ENCODE measurements at regions not wholly inside any gene's neighbourhood (a gene's known extent, or its start where the extent isn't known, plus 50 kb on each side); places are given as distances from the start of the nearest gene placed in this dataset.

DNA sequence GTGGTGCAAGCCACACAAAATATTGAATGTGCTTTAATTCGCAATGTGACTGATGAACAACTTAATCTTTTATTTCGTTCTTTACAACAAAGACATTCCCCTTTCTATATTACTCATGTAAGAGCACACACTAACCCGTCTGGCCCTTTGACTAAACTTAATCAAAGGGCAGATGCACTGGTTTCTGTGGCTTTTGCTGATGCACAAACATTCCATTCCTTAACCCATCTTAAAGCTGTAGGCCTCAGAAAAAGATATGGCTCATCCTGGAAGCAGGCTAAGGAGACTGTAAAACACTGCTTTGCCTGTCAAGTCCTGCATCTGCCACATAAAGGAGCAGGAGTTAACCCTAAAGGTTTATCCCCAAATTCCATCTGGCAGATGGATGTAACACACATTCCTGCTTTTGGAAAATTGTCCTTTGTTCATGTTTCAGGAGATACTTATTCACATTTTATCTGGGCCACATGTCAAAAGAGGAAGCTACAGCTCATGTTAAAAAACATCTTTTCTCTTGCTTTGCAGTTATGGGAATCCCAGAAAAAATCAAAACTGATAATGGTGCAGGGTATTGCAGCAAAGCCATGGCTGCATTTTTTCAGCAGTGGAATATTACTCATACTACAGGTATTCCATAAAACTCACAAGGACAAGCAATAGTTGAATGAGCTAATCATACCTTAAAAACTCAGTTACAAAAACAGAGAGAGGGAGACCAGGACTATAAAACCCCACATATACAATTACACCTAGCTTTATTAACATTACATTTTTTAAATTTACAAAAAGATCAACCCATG, 137.2 kb downstream of the AHSP start (continued):
- TF ChIP-seq, protein P1, sequence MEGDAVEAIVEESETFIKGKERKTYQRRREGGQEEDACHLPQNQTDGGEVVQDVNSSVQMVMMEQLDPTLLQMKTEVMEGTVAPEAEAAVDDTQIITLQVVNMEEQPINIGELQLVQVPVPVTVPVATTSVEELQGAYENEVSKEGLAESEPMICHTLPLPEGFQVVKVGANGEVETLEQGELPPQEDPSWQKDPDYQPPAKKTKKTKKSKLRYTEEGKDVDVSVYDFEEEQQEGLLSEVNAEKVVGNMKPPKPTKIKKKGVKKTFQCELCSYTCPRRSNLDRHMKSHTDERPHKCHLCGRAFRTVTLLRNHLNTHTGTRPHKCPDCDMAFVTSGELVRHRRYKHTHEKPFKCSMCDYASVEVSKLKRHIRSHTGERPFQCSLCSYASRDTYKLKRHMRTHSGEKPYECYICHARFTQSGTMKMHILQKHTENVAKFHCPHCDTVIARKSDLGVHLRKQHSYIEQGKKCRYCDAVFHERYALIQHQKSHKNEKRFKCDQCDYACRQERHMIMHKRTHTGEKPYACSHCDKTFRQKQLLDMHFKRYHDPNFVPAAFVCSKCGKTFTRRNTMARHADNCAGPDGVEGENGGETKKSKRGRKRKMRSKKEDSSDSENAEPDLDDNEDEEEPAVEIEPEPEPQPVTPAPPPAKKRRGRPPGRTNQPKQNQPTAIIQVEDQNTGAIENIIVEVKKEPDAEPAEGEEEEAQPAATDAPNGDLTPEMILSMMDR (IDR thresholded peaks at IDR 0.05 in 2 of 3, conservative IDR thresholded peaks at IDR 0.05 in 1 of 3; ENCODE audit: borderline replicate concordance in 1 of 3, insufficient read depth in 1 of 3, low read depth in 2 of 3, low read length in 2 of 3): no peak
- TF ChIP-seq TCF7L2 (IDR thresholded peaks at IDR 0.05; ENCODE audit: borderline replicate concordance, extremely low read depth, insufficient read depth, insufficient read length): no peak
- no peak for TF ChIP-seq POLR2A (IDR thresholded peaks at IDR 0.05; ENCODE audit: borderline replicate concordance, extremely low read depth, insufficient read depth, insufficient read length)

DNA sequence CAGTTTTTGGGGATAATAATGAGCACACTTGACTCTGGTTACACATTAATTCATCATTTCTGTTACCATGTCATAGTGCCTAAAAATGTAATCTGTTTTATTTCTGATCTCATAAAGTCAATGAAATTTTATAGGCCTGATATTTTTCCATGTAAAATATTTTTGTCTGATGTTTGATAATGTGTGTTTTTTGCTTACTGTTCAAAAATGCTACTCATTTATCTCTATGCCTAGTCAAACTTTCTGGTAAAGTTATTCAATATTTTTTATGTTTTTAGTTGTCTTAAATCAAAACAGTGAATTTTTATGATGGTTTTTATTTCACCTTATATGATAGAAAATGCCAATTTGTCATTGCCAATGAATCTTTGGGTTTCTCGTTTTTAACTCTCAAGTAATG, 147.0 kb downstream of the AHSP start:
- H3K36me3 ChIP-seq (ENCODE audit: control insufficient read depth in 1 of 2, insufficient read depth in 2 of 2, low read length in 2 of 2): no peaks in the 10 kb centered on the region
- no peak for TF ChIP-seq SRF (IDR thresholded peaks at IDR 0.05; ENCODE audit: low read depth)
- TF ChIP-seq ZNF274 (IDR thresholded peaks at IDR 0.05; ENCODE audit: low read depth, low read length): no peak
- no peak for TF ChIP-seq FOSL1 (IDR thresholded peaks at IDR 0.05; ENCODE audit: low read depth)
- TF ChIP-seq TCF7L2 (IDR thresholded peaks at IDR 0.05; ENCODE audit: borderline replicate concordance, extremely low read depth, insufficient read depth, insufficient read length): no peak
- TF ChIP-seq EZH2phosphoT487 (IDR thresholded peaks at IDR 0.05; ENCODE audit: borderline replicate concordance): no peak
- TF ChIP-seq, protein P2, sequence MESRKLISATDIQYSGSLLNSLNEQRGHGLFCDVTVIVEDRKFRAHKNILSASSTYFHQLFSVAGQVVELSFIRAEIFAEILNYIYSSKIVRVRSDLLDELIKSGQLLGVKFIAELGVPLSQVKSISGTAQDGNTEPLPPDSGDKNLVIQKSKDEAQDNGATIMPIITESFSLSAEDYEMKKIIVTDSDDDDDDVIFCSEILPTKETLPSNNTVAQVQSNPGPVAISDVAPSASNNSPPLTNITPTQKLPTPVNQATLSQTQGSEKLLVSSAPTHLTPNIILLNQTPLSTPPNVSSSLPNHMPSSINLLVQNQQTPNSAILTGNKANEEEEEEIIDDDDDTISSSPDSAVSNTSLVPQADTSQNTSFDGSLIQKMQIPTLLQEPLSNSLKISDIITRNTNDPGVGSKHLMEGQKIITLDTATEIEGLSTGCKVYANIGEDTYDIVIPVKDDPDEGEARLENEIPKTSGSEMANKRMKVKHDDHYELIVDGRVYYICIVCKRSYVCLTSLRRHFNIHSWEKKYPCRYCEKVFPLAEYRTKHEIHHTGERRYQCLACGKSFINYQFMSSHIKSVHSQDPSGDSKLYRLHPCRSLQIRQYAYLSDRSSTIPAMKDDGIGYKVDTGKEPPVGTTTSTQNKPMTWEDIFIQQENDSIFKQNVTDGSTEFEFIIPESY (IDR thresholded peaks at IDR 0.05; ENCODE audit: extremely low read depth, insufficient replicate concordance, low read length): no peak
- TF ChIP-seq SP1 (IDR thresholded peaks at IDR 0.05; ENCODE audit: low read depth): no peak
- TF ChIP-seq RAD21 (IDR thresholded peaks at IDR 0.05; ENCODE audit: low read depth): no peak
- no peak for TF ChIP-seq JUND (IDR thresholded peaks at IDR 0.05)
- no TSS peak for BruUV-seq (replicated peaks)
- no peak overlapping the region for H3K4me2 ChIP-seq (ENCODE audit: low read length)
- H3K4me1 ChIP-seq (ENCODE audit: control insufficient read depth in 1 of 2, insufficient read depth in 2 of 2, low read length in 2 of 2): no peaks in the 10 kb centered on the region
- DNase-seq (ENCODE audit: low read depth, low spot score) (no peak), ATAC-seq (no peak)
- H4K20me1 ChIP-seq (ENCODE audit: insufficient read depth): no peaks in the 10 kb centered on the region
- H3K9ac ChIP-seq (ENCODE audit: low read length): no peak overlapping the region
- no peak overlapping the region for H2AFZ ChIP-seq (ENCODE audit: low read depth, low read length, poor library complexity, severe bottlenecking)
- CTCF ChIA-PET: no interaction called here
- no peaks in the 10 kb centered on the region for H3K9me2 ChIP-seq (ENCODE audit: insufficient read depth)
- POLR2A ChIA-PET: no interaction called here
- no peak overlapping the region for H3K27ac ChIP-seq (ENCODE audit: low read depth, low read length)
- H3K9me3 ChIP-seq (ENCODE audit: control insufficient read depth in 1 of 2, insufficient read depth in 1 of 2, low read depth in 1 of 2, low read length in 2 of 2): no peaks in the 10 kb centered on the region
- no peak overlapping the region for H3K4me3 ChIP-seq (replicated peaks in 1 of 2; ENCODE audit: low read depth in 1 of 2, low read length in 2 of 2)
- no peaks in the 10 kb centered on the region for H3K27me3 ChIP-seq (ENCODE audit: insufficient read depth, low read length)
- no peaks in the 10 kb centered on the region for H3K79me2 ChIP-seq (ENCODE audit: insufficient read depth, low read length)
- intact Hi-C loops (cut with micrococcal nuclease): loop anchor here (10.0 kb wide), 1 partner anchor 100 kb away; no protein-coding TSS in a partner anchor
- RAD21 ChIA-PET (ENCODE audit: low non-redundant PET in 1 of 2, low total read pairs in 2 of 2, uncharacterized antibody in 2 of 2, unreplicated experiment in 2 of 2): no interaction called here

Measured in HCT116 (cell line).